WTC11 (cell line): ENCODE measurements at regions not wholly inside any gene's neighbourhood (a gene's known extent, or its start where the extent isn't known, plus 50 kb on each side); places are given as distances from the start of the nearest gene placed in this dataset.

ENCODE experiments used
- ATAC-seq: fragments of 200-7000 bp; cut with Tn5 transposase; 2 replicates; pipeline ENCODE4 v1.10.0; 2021; ENCODE audit warnings: mild to moderate bottlenecking, moderate library complexity
- CTCF ChIA-PET: fragments of 300-600 bp; sonication (Branson Sonifier 250); formaldehyde crosslinking; loops from one replicate; lab custom pipeline; 2021; ENCODE audit warnings: antibody characterized with exemption; lab: Charles Lee
- POLR2A ChIA-PET: fragments of 350-600 bp; sonication (Branson Sonifier 250); formaldehyde crosslinking; loops from one replicate; lab custom pipeline; 2021; ENCODE audit warnings: antibody characterized with exemption; lab: Charles Lee
- DNase-seq: peaks from one replicate; pipeline ENCODE4 v3.0.0; 2021; ENCODE audit warnings: low spot score
- H3K27ac Mint-ChIP-seq: 2 replicates; pipeline ENCODE4 v1.8.0; 2021; ENCODE audit warnings: mixed read lengths
- H3K27me3 Mint-ChIP-seq: 2 replicates; pipeline ENCODE4 v1.8.0; 2021; ENCODE audit warnings: low read depth, mild to moderate bottlenecking, moderate library complexity, mixed read lengths
- H3K36me3 Mint-ChIP-seq: 2 replicates; pipeline ENCODE4 v1.8.0; 2021; ENCODE audit warnings: mixed read lengths
- H3K4me1 Mint-ChIP-seq: 2 replicates; pipeline ENCODE4 v1.8.0; 2022; ENCODE audit warnings: mixed read lengths
- H3K4me3 Mint-ChIP-seq: 2 replicates; pipeline ENCODE4 v1.8.0; 2021; ENCODE audit warnings: mild to moderate bottlenecking, moderate library complexity, mixed read lengths
- H3K9me3 Mint-ChIP-seq: 2 replicates; pipeline ENCODE4 v1.8.0; 2021; ENCODE audit warnings: mixed read lengths
- CREM ChIP-seq: sonication (generic); formaldehyde crosslinking; IDR thresholded peaks from 2 replicates; pipeline ENCODE4 v1.8.1; 2022; ENCODE audit warnings: mild to moderate bottlenecking, missing genetic modification reagents, moderate library complexity
- FOXJ3 ChIP-seq: sonication (generic); formaldehyde crosslinking; IDR thresholded peaks from 2 replicates; pipeline ENCODE4 v1.9.0; 2021; ENCODE audit warnings: missing genetic modification reagents, mild to moderate bottlenecking, borderline replicate concordance
- JUN ChIP-seq: sonication (generic); formaldehyde crosslinking; IDR thresholded peaks from 2 replicates; pipeline ENCODE4 v1.8.0; 2023; ENCODE audit warnings: mild to moderate bottlenecking, missing genetic modification reagents
- KAT7 ChIP-seq: sonication (generic); formaldehyde crosslinking; IDR thresholded peaks from 2 replicates; pipeline ENCODE4 v1.8.1; 2023; ENCODE audit warnings: missing genetic modification reagents, mild to moderate bottlenecking, borderline replicate concordance
- NR3C1 ChIP-seq: sonication (generic); formaldehyde crosslinking; conservative IDR thresholded peaks from 2 replicates; pipeline ENCODE4 v1.8.1; 2023; ENCODE audit warnings: low read depth, mild to moderate bottlenecking, missing genetic modification reagents
- TEAD1 ChIP-seq: sonication (generic); formaldehyde crosslinking; IDR thresholded peaks from 2 replicates; pipeline ENCODE4 v1.8.0; 2022; ENCODE audit warnings: mild to moderate bottlenecking, missing genetic modification reagents
- ZNF138 ChIP-seq: sonication (generic); formaldehyde crosslinking; conservative IDR thresholded peaks from 2 replicates; pipeline ENCODE4 v1.8.1; 2022; ENCODE audit warnings: mild to moderate bottlenecking, moderate library complexity, missing genetic modification reagents
- ZNF219 ChIP-seq: sonication (generic); formaldehyde crosslinking; IDR thresholded peaks from 2 replicates; pipeline ENCODE4 v1.8.0; 2023; ENCODE audit warnings: missing genetic modification reagents, mild to moderate bottlenecking, borderline replicate concordance
- TF ChIP-seq, protein P1 (sequence below): sonication (generic); formaldehyde crosslinking; IDR thresholded peaks from 2 replicates; pipeline ENCODE4 v1.8.1; 2023; ENCODE audit warnings: mild to moderate bottlenecking, missing genetic modification reagents
- TF ChIP-seq, protein P2 (sequence below): sonication (generic); formaldehyde crosslinking; IDR thresholded peaks from 2 replicates; pipeline ENCODE4 v1.8.0; 2023; ENCODE audit warnings: missing genetic modification reagents
- TF ChIP-seq, protein P3 (sequence below): fragments of 200-600 bp; IDR thresholded peaks from 2 replicates; pipeline ENCODE4 v1.8.0; 2022; ENCODE audit warnings: antibody characterized with exemption
- TF ChIP-seq, protein P4 (sequence below): sonication (generic); formaldehyde crosslinking; IDR thresholded peaks from 2 replicates; pipeline ENCODE4 v1.8.1; 2023; ENCODE audit warnings: mild to moderate bottlenecking, missing genetic modification reagents, moderate library complexity
- TF ChIP-seq, protein P5 (sequence below): sonication (generic); formaldehyde crosslinking; IDR thresholded peaks from 2 replicates; pipeline ENCODE4 v1.8.0; 2022; ENCODE audit warnings: mild to moderate bottlenecking, missing genetic modification reagents
- TF ChIP-seq, protein P6 (sequence below): fragments of 250-450 bp; sonication (Bioruptor Pico); IDR thresholded peaks from 2 replicates; pipeline ENCODE4 v1.9.0; 2021; ENCODE audit warnings: mild to moderate bottlenecking

DNA sequence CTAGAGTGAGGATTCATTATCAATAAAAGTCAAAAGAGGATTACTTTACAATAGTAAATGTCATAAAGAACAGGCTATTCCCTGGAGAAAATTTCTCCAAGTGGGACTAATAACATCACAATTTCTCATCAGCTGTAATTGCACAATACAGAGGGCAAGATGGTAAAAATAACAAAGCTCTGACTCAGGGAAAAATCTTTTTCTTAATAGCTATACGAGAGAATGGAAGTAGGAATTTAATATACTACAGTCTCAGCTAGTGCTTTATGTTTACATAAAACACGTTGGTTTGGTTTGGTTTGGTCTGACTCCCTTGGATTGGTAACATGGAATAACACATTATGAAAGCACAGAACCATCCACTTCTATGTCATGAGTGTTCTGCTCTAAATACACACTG, 397.6 kb downstream of the LRRIQ3 start (continued):
- TF ChIP-seq ZNF138 (no peak), CREM (no peak)
- TF ChIP-seq, protein P1, sequence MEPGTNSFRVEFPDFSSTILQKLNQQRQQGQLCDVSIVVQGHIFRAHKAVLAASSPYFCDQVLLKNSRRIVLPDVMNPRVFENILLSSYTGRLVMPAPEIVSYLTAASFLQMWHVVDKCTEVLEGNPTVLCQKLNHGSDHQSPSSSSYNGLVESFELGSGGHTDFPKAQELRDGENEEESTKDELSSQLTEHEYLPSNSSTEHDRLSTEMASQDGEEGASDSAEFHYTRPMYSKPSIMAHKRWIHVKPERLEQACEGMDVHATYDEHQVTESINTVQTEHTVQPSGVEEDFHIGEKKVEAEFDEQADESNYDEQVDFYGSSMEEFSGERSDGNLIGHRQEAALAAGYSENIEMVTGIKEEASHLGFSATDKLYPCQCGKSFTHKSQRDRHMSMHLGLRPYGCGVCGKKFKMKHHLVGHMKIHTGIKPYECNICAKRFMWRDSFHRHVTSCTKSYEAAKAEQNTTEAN (CRISPR knock-in tag): no peak

DNA sequence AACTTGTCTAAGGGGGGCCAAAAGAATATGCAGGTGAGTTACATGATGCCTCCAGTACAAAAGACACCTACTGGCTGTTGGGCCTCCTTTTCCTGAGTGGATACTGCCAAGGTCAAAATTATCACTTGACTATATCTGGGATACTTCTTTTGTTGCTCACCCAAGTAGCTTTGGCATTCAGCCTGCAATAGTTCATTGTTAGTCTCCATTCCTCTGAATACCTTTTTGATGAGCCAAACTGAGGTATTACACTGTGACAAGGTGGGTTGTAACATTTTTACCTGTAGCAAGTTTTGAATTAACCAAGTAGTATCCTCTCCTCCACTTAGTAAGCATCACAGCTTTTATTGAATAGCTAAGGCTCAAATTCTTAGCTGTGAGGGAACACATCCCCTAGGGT, 408.0 kb downstream of the LRRIQ3 start:
- no peak for DNase-seq
- CTCF ChIA-PET: no interaction called here
- Mint-ChIP-seq H3K36me3 (no peaks in the 10 kb centered on the region), H3K4me3 (no peak overlapping the region), H3K9me3 (no peaks in the 10 kb centered on the region; the same call in 1 of the 2 replicates), H3K4me1 (no peaks in the 10 kb centered on the region), H3K27me3 (no peaks in the 10 kb centered on the region), H3K27ac (no peak overlapping the region)
- POLR2A ChIA-PET: no interaction called here
- ATAC-seq: no peak
- no peak for TF ChIP-seq FOXJ3 (CRISPR knock-in tag)

DNA sequence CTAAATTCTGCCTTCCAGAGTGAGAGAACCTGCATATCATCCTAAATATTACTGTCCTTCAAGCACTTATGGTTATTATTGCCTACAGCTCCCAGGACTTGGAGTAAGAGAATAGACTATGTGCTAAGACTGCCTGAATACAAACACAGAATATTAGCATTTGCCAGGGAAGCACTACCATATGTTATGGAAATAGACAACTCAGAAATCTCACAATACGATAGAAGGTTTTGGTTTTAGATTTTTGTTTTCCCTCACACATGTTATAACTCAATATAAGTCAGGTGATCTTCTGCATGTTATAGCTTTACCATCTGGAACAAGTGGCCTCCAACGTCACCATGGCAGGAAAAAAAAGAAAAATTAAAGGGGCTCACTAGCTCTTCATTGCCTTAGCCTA, 413.9 kb downstream of the LRRIQ3 start:
- Mint-ChIP-seq H3K4me1 (peaks cover 9% of the 10 kb centered on the region), H3K27me3 (no peaks in the 10 kb centered on the region), H3K27ac (no peak overlapping the region), H3K9me3 (no peaks in the 10 kb centered on the region; the same call in 1 of the 2 replicates), H3K36me3 (no peaks in the 10 kb centered on the region), H3K4me3 (no peak overlapping the region)
- CTCF ChIA-PET: no interaction called here
- TF ChIP-seq JUN (CRISPR knock-in tag) (no peak), KAT7 (no peak), TEAD1 (CRISPR knock-in tag) (no peak), ZNF219 (CRISPR knock-in tag) (no peak)
- TF ChIP-seq, protein P2, sequence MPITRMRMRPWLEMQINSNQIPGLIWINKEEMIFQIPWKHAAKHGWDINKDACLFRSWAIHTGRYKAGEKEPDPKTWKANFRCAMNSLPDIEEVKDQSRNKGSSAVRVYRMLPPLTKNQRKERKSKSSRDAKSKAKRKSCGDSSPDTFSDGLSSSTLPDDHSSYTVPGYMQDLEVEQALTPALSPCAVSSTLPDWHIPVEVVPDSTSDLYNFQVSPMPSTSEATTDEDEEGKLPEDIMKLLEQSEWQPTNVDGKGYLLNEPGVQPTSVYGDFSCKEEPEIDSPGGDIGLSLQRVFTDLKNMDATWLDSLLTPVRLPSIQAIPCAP (CRISPR knock-in tag): no peak
- TF ChIP-seq, protein P1 (CRISPR knock-in tag): no peak
- TF ChIP-seq, protein P3, sequence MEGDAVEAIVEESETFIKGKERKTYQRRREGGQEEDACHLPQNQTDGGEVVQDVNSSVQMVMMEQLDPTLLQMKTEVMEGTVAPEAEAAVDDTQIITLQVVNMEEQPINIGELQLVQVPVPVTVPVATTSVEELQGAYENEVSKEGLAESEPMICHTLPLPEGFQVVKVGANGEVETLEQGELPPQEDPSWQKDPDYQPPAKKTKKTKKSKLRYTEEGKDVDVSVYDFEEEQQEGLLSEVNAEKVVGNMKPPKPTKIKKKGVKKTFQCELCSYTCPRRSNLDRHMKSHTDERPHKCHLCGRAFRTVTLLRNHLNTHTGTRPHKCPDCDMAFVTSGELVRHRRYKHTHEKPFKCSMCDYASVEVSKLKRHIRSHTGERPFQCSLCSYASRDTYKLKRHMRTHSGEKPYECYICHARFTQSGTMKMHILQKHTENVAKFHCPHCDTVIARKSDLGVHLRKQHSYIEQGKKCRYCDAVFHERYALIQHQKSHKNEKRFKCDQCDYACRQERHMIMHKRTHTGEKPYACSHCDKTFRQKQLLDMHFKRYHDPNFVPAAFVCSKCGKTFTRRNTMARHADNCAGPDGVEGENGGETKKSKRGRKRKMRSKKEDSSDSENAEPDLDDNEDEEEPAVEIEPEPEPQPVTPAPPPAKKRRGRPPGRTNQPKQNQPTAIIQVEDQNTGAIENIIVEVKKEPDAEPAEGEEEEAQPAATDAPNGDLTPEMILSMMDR: no peak
- TF ChIP-seq, protein P4, sequence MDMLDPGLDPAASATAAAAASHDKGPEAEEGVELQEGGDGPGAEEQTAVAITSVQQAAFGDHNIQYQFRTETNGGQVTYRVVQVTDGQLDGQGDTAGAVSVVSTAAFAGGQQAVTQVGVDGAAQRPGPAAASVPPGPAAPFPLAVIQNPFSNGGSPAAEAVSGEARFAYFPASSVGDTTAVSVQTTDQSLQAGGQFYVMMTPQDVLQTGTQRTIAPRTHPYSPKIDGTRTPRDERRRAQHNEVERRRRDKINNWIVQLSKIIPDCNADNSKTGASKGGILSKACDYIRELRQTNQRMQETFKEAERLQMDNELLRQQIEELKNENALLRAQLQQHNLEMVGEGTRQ (CRISPR knock-in tag): no peak
- TF ChIP-seq, protein P5, sequence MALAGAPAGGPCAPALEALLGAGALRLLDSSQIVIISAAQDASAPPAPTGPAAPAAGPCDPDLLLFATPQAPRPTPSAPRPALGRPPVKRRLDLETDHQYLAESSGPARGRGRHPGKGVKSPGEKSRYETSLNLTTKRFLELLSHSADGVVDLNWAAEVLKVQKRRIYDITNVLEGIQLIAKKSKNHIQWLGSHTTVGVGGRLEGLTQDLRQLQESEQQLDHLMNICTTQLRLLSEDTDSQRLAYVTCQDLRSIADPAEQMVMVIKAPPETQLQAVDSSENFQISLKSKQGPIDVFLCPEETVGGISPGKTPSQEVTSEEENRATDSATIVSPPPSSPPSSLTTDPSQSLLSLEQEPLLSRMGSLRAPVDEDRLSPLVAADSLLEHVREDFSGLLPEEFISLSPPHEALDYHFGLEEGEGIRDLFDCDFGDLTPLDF (CRISPR knock-in tag): no peak
- POLR2A ChIA-PET: no interaction called here
- DNase-seq (no peak), ATAC-seq (no peak)

DNA sequence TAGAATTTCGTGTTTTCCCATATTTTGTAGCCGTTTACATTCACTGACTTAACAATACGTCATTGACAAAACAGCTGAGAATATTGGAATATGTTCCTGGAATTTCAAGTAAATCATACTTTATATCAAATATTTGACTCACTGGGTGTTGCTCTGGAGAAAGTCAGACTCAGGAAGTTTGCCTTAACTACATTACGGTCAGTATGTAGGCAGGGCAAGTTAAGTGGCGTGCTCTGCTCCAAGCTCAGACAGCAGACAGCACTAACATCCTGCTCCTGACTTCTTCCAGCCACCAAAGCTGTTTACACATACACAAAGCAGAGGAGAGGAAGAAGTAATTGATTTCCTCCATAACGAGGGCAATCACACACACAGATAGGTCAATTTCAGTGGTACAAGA, 414.6 kb downstream of the LRRIQ3 start:
- ChIA-PET POLR2A (no interaction called here), CTCF (no interaction called here)
- peak; percentile 38; the same call in 1 of the 2 replicates for ATAC-seq
- Mint-ChIP-seq H3K27me3 (no peaks in the 10 kb centered on the region), H3K4me1 (peaks cover 9% of the 10 kb centered on the region), H3K27ac (no peak overlapping the region; the same call in 1 of the 2 replicates), H3K4me3 (no peak overlapping the region), H3K9me3 (no peaks in the 10 kb centered on the region; the same call in 1 of the 2 replicates), H3K36me3 (no peaks in the 10 kb centered on the region)
- no peak for DNase-seq
- TF ChIP-seq NR3C1 (CRISPR knock-in tag) (no peak), JUN (CRISPR knock-in tag) (no peak)
- TF ChIP-seq, protein P6, sequence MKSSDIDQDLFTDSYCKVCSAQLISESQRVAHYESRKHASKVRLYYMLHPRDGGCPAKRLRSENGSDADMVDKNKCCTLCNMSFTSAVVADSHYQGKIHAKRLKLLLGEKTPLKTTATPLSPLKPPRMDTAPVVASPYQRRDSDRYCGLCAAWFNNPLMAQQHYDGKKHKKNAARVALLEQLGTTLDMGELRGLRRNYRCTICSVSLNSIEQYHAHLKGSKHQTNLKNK (CRISPR knock-in tag): no peak
